ENCODE measurements at regions not wholly inside any gene's neighbourhood (a gene's known extent, or its start where the extent isn't known, plus 50 kb on each side); places are given as distances from the start of the nearest gene placed in this dataset.

DNA sequence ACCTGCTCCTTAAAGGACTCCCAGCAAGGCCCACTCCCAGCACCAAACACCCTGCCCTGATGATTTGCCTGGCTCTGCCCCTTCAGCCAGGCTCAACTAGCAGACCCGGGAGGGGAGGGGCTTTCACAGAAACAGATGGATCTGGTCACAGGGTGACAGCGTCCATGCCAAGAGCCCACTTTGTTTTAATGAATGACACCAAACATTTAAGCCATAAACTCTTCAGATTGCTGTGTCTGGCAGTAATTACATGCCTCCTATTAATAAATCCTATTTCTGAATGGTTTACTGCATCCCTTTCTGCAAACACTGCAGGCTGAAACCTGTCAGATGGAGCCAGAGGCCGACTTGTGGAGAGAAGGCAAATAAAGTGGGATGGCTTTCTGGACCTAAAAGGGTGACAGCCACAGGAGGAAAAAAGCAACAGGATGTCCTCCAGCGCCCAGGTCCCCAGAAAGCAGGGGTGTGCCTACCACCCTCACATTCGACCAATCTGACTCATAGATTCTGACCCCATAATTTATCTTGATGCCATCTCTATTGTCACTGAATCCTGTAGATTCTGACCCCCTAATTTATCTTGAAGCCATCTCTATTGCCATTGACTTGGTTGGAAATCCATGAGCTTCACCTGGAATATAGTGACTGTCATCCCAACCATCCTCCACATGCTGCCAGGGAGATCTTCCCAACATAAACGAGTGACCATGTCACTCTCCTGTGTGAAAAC is 200.9 kb downstream of the PLPP3 start:
- peak; percentile 42 for TF ChIP-seq CTCF (conservative IDR thresholded peaks at IDR 0.05)
- H3K27ac ChIP-seq, result peak overlapping the region; percentile 22; the same call in 1 of the 2 replicates

GRCh38 chr1:56377431-56377830 is 201.9 kb downstream of the PLPP3 start:
- TF ChIP-seq CTCF (conservative IDR thresholded peaks at IDR 0.05), result no peak

DNA sequence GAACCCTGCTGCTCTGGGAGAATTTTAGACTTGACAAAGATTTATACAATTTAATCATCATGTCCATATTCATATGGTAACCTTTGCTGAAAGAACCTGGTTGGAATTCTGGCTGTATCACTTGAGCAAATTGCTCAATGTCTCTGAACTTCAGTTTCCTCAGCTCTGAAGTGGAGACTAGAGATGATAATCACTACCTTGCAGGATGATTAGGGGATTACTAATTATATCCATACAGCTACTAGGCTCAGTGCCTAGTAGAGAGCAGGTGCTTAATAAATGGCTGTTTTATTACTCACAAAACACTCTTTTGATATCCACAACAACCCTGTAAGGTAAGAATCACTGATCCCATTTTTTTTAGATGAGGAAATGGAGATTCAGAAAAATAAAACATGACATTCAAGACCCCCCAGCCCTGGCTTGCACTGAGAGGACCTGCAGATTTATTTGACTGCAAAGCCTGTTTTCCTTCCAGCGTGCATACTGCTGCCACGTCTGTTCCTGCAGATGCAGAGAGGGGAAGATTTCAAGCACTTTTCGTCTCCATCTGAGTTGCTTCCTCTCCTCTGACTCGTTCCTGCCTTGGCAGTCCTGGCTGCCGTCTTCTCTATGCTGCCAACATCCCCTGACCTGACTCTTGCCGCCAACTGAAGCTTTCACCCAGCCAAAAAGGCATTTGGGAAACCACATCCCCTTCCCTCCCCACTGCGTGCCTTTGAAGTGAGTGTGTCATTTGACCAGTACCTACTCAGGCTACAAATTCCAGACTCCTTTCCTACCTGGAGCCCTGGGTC is 203.0 kb downstream of the PLPP3 start:
- TF ChIP-seq CTCF (conservative IDR thresholded peaks at IDR 0.05), result no peak
- H3K27ac ChIP-seq, result peak overlapping the region; percentile 71

More at GRCh38 chr1:56377431-56377830, 201.9 kb downstream of the PLPP3 start:
- H3K27ac ChIP-seq, result peak overlapping the region; percentile 22; the same call in 1 of the 2 replicates

DNA sequence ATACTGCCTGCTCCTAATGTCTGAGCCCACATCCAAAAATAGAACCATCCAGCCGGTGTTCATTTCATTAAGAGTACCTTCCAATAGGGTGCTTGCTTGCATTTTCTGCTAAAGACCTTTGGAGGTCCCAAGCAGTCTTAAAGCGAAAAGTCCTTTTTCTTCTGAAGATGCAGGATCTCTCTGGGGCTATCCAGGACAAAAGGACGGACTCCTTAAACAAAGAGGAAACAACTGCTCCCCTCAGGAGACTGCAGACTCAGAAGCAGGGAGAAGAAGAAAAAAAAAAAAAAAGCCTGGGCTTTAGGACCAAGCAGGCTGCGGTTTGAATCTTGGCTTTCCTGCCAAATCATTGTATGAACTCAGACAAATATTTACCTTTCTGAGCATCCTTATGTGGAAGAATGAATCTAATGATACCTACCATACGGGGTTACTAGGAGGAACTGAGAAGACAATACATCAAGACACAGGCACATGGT is 204.0 kb downstream of the PLPP3 start:
- no peak for TF ChIP-seq CTCF (conservative IDR thresholded peaks at IDR 0.05)
- peak overlapping the region; percentile 71 for H3K27ac ChIP-seq

DNA sequence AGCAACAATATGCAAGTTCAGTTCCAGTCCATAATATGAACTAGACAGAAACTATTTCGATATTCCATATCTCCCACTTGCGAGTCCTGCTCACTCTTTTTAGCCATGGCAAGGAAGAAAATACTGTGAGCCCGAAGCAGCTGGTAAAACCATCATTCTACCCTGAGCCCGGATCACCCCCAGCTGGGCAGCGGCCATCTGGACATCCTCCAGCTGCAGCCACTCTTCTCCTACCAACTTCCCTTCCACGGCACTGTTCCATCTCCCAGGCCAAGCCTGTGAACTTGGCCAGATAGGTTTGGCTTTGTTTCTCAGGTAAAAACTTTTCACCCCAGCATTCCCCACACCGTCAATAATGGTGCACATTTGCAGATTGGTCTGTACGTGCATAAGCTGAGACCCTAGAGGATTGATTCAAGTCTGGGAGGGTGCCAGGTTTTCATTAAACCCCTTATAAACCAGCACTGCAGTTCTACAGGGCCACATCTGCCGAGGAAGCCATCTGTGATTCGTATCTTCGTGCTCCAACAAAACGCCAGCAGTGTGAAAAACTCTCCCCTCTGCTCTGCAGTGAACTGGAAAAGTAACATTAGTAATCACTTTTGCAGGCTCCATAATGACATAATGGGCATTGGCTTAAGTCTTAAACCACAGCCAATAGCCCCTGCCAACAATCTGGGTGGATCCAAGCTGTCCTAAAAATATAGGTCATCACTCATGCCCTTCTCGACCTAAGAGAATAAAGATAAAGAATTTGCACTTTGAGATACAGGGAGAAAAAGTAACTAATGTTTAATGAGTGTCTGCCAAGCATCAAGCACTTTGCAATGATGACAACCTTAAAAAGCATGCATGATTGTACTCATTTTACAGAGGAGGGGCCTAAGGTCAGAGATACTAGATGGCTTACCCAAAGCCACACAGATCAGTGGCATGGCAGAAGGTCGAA is 205.1 kb downstream of the PLPP3 start:
- H3K27ac ChIP-seq, result peak overlapping the region; percentile 71

GRCh38 chr1:56370513-56370912 is 208.8 kb downstream of the PLPP3 start:
- TF ChIP-seq CTCF (conservative IDR thresholded peaks at IDR 0.05), result no peak
- no peak overlapping the region for H3K27ac ChIP-seq

More for the DNA sequence above, 205.1 kb downstream of the PLPP3 start:
- TF ChIP-seq CTCF (conservative IDR thresholded peaks at IDR 0.05), result no peak

All from VCaP (cell line).